ENCODE measurements at regions not wholly inside any gene's neighbourhood (a gene's known extent, or its start where the extent isn't known, plus 50 kb on each side); places are given as distances from the start of the nearest gene placed in this dataset.
"Not testable (repeated sequence)": the region's sequence is repeated elsewhere in the genome, so short reads cannot be mapped to it uniquely, and the experiment has no call there.

- POLR2A ChIA-PET = no interaction called here
- TF ChIP-seq, protein P1, sequence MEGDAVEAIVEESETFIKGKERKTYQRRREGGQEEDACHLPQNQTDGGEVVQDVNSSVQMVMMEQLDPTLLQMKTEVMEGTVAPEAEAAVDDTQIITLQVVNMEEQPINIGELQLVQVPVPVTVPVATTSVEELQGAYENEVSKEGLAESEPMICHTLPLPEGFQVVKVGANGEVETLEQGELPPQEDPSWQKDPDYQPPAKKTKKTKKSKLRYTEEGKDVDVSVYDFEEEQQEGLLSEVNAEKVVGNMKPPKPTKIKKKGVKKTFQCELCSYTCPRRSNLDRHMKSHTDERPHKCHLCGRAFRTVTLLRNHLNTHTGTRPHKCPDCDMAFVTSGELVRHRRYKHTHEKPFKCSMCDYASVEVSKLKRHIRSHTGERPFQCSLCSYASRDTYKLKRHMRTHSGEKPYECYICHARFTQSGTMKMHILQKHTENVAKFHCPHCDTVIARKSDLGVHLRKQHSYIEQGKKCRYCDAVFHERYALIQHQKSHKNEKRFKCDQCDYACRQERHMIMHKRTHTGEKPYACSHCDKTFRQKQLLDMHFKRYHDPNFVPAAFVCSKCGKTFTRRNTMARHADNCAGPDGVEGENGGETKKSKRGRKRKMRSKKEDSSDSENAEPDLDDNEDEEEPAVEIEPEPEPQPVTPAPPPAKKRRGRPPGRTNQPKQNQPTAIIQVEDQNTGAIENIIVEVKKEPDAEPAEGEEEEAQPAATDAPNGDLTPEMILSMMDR (IDR thresholded peaks at IDR 0.05; ENCODE audit: insufficient read depth, low read length, missing control alignments) = no peak
Observed at GRCh38 chr3:144501467-144501866, 529.8 kb downstream of the DIPK2A start.

GRCh38 chr3:144502402-144502801 lies 530.8 kb downstream of the DIPK2A start:
- ChIA-PET CTCF (no interaction called here), POLR2A (no interaction called here)
- TF ChIP-seq, protein P1 (IDR thresholded peaks at IDR 0.05; ENCODE audit: insufficient read depth, low read length, missing control alignments) = no peak
- no peak for DNase-seq (ENCODE audit: low read depth, low spot score)
- no peak overlapping the region for H3K4me3 ChIP-seq (ENCODE audit: low read depth, low read length)

More at GRCh38 chr3:144501467-144501866, 529.8 kb downstream of the DIPK2A start:
- CTCF ChIA-PET = no interaction called here
- DNase-seq (ENCODE audit: low read depth, low spot score) = no peak
- H3K4me3 ChIP-seq (ENCODE audit: low read depth, low read length) = no peak overlapping the region

- H3K4me3 ChIP-seq (ENCODE audit: low read depth, low read length); POLR2A ChIA-PET; CTCF ChIA-PET; DNase-seq (ENCODE audit: low read depth, low spot score): not testable (repeated sequence)
Observed at GRCh38 chr3:144506375-144506774, 534.8 kb downstream of the DIPK2A start.

DNA sequence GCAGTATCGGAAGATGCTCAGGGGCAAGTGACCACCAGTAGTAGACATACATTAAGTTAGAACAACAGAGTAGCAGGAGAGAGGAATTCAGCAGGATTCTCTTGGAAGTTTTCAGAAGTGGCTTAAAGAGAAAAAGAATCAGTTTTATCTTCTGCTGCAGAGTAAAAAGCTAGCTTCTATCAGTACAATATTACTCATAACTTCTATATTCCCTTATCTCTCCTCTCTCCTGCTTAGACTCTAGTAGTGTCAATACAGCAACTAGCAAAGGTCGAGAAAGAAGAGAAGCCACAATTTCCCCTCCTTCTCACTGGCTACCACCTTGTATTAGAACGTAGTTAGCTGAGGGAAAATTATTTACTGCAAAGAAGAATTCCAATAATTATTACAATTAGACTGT lies 539.7 kb downstream of the DIPK2A start:
- no peak for DNase-seq (ENCODE audit: low read depth, low spot score)
- TF ChIP-seq, protein P1 (IDR thresholded peaks at IDR 0.05; ENCODE audit: insufficient read depth, low read length, missing control alignments) = no peak
- no peak overlapping the region for H3K4me3 ChIP-seq (ENCODE audit: low read depth, low read length)
- POLR2A ChIA-PET = no interaction called here
- CTCF ChIA-PET = no interaction called here

DNA sequence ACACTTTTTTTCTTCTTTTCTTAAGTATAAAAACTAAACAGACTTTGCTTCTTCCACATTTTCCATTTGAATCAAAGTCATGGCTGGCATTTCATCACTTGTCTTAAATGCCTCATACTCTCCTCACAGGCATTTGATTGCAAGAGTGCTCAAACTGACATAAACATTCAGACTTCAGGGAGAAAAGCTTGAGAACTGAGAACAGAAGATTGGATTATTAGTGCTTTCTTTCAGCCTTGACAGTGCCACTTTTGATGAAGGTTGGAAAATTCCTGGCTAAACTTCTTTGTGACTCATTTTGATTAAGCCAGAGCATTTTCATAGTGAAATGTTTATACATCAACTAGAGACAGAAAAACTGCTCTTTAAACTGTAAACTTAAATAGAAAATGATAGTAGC lies 544.4 kb downstream of the DIPK2A start:
- POLR2A ChIA-PET = no interaction called here
- CTCF ChIA-PET = no interaction called here
- no peak overlapping the region for H3K4me3 ChIP-seq (ENCODE audit: low read depth, low read length)
- DNase-seq (ENCODE audit: low read depth, low spot score) = no peak
- TF ChIP-seq, protein P1 (IDR thresholded peaks at IDR 0.05; ENCODE audit: insufficient read depth, low read length, missing control alignments) = no peak

- H3K4me3 ChIP-seq (ENCODE audit: low read depth, low read length) = no peak overlapping the region
- TF ChIP-seq, protein P1 (IDR thresholded peaks at IDR 0.05; ENCODE audit: insufficient read depth, low read length, missing control alignments) = no peak
- DNase-seq (ENCODE audit: low read depth, low spot score) = no peak
- ChIA-PET POLR2A (no interaction called here), CTCF (no interaction called here)
Observed at GRCh38 chr3:144516589-144516988, 545.0 kb downstream of the DIPK2A start.

GRCh38 chr3:144521131-144521530 lies 549.5 kb downstream of the DIPK2A start:
- CTCF ChIA-PET = no interaction called here
- TF ChIP-seq, protein P1 (IDR thresholded peaks at IDR 0.05; ENCODE audit: insufficient read depth, low read length, missing control alignments) = no peak
- POLR2A ChIA-PET = no interaction called here
- no peak overlapping the region for H3K4me3 ChIP-seq (ENCODE audit: low read depth, low read length)
- DNase-seq (ENCODE audit: low read depth, low spot score) = no peak

All from AG04449 (cell line).